22Rv1 (cell line): ENCODE measurements at regions not wholly inside any gene's neighbourhood (a gene's known extent, or its start where the extent isn't known, plus 50 kb on each side); places are given as distances from the start of the nearest gene placed in this dataset.
"Not testable (repeated sequence)": the region's sequence is repeated elsewhere in the genome, so short reads cannot be mapped to it uniquely, and the experiment has no call there.

Experiments
- H3K27ac ChIP-seq: fragments of 450-650 bp; 2 replicates; pipeline ENCODE4 v1.5.1; 2017
- CTCF ChIP-seq: fragments of 450-650 bp; IDR thresholded peaks from 2 replicates; pipeline ENCODE4 v1.5.1; 2017; ENCODE audit warnings: mild to moderate bottlenecking
- ZFX ChIP-seq: fragments of 450-650 bp; IDR thresholded peaks from 2 replicates; pipeline ENCODE4 v1.6.1; 2017; ENCODE audit warnings: antibody characterized with exemption, borderline replicate concordance

DNA sequence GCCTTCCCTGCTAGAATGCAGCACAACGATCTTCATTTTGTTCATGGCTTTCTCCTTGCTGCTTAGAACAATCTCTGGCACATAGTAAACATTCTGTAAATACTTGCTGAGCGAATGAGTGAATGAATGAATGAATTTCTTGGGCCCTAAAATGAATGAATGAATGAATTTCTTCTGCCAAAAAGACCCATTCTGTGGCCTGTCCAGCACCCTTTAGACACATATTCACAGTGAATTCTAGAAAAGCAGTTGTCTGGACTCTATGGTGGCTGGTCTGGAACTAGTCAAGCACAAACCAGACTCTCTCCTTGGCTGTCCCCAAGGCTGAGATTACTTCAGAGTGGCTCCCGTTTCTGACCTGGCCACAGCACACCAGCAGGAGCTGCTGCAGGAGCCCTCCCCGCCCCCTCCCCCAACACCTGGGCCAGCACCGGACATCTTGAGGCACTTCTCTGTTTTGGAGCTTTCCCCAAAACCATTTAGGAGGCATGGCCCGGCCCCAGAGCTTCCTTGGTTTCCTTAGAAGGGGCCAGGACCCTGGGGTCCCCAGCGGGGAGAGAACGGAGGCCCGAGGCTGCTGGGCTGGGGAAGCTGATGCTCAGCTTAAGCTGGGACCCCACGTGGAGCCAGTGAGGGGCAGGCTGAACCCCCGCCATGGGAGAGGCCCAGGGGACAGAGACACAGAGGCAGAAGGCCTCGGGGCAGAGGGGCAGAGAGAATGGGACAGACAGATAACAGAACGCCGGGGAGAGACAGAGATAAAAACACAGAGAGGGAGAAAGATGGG lies 159.0 kb downstream of the ZFP36L2 start:
- no peak for TF ChIP-seq ZFX
- no peak for TF ChIP-seq CTCF
- no peak overlapping the region for H3K27ac ChIP-seq

GRCh38 chr2:43066541-43067253 lies 159.7 kb downstream of the ZFP36L2 start:
- H3K27ac ChIP-seq = not testable (repeated sequence)

DNA sequence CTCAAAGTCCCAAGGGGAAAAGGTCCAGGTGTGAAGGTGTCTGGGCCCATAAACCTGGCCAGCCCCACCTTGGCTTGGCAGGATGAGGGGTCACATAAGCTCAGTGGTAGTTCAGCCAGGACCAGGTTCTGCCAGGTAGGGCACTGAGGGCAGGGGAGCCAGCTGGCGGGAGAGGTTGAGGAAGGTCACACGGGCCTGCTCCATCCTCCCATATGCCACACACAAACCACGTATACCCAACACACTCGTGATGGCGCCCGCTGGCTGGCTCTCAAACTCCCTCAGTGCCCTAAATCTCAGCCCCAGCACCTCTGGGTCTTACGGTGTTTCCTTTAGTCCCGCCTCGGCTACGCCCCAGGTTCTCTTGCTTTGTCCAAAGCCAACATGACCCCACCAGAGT lies 160.5 kb downstream of the ZFP36L2 start:
- no peak for TF ChIP-seq CTCF
- TF ChIP-seq ZFX = no peak

GRCh38 chr2:43065036-43065435 lies 161.4 kb downstream of the ZFP36L2 start:
- H3K27ac ChIP-seq = no peak overlapping the region
- no peak for TF ChIP-seq CTCF
- TF ChIP-seq ZFX = no peak

More for the DNA sequence above, 160.5 kb downstream of the ZFP36L2 start:
- no peak overlapping the region for H3K27ac ChIP-seq

DNA sequence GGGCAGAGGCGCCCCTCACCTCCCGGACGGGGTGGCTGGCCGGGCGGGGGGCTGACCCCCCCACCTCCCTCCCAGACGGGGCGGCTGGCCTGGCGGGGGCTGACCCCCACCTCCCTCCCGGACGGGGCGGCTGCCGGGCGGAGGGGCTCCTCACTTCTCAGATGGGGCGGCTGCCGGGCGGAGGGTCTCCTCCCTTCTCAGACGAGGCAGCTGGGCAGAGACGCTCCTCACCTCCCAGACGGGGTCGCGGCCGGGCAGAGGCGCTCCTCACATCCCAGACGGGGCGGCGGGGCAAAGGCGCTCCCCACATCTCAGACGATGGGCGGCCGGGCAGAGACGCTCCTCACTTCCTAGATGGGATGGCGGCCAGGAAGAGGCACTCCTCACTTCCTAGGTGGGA lies 163.3 kb downstream of the ZFP36L2 start:
- not testable (repeated sequence) for H3K27ac ChIP-seq

- H3K27ac ChIP-seq = no peak overlapping the region
- no peak for TF ChIP-seq ZFX
- no peak for TF ChIP-seq CTCF
Observed at GRCh38 chr2:43062058-43062457, 164.3 kb downstream of the ZFP36L2 start.

DNA sequence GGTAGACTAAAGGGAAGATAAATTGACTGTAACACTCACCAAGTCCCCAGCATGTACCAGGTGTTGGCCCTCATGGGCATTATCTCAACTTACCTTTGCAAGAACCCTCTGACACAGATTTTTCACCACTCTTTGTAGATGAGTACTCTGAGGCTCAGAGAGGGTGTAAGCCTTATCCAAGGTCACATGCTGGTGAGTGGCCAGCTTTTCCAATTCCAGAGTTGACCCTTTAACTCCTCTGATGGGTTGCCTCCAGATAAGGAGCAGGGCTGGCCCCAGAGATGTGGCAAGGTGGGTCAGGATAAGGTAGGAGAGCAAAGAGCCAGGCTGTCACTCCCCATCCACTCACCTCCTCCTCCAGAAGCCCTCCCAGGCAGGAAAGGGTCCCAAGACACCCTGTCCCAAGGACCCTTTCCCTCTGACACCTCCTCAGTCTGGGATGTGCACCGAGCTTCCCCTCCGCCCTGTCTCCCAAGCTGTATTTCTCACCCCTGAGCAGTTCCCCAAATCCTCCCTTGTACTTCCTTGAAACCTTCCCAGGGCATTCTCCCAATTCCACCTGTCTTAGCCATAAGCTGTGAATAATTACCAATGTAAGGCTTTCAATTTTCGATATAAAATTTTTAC lies 165.9 kb downstream of the ZFP36L2 start:
- TF ChIP-seq CTCF (no peak), ZFX (no peak)
- H3K27ac ChIP-seq = no peak overlapping the region

GRCh38 chr2:43059183-43059897 lies 167.1 kb downstream of the ZFP36L2 start:
- H3K27ac ChIP-seq = no peak overlapping the region
- TF ChIP-seq CTCF (no peak), ZFX (no peak)
